ENCODE measurements at regions not wholly inside any gene's neighbourhood (a gene's known extent, or its start where the extent isn't known, plus 50 kb on each side); places are given as distances from the start of the nearest gene placed in this dataset.

- Histone ChIP-seq H3K9ac (no peak overlapping the region), H3K79me2 (ENCODE audit: insufficient read depth) (no peaks in the 10 kb centered on the region), H3K4me1 (ENCODE audit: control insufficient read depth in 1 of 2, insufficient read depth in 2 of 2, low read depth in 1 of 2, low read length in 1 of 2) (peaks cover 0 to 13% of the 10 kb centered on the region in 2 experiments; a peak in 1 of 4 replicates), H4K20me1 (ENCODE audit: insufficient read depth) (no peaks in the 10 kb centered on the region), H3K27me3 (ENCODE audit: insufficient read depth) (no peaks in the 10 kb centered on the region), H3K4me2 (no peak overlapping the region), H3K9me3 (peaks cover 9% of the 10 kb centered on the region; the same call in 1 of the 2 replicates), H3F3A (replicated peaks; ENCODE audit: insufficient read depth) (peaks cover 10% of the 10 kb centered on the region), H2AFZ (ENCODE audit: low read depth) (no peak overlapping the region), H3K9me2 (no peaks in the 10 kb centered on the region), H3K36me3 (replicated peaks in 1 of 2; ENCODE audit: control insufficient read depth in 1 of 2, insufficient read depth in 2 of 2, low read length in 1 of 2) (no peaks in the 10 kb centered on the region), H3K4me3 (ENCODE audit: low read depth in 2 of 2, low read length in 1 of 2) (no peak overlapping the region), H3K27ac (ENCODE audit: low read depth in 2 of 2, low read length in 1 of 2) (no peak overlapping the region)
- ChIA-PET CTCF (no interaction called here), POLR2A (no interaction called here)
- DNase-seq, result no peak
- 87% methylated on average over 3 of the region's 3 CpGs for WGBS (ENCODE audit: low lambda C conversion rate)
- TF ChIP-seq GABPA (IDR thresholded peaks at IDR 0.05; ENCODE audit: low read depth), result no peak
- TF ChIP-seq SIN3A (IDR thresholded peaks at IDR 0.05; ENCODE audit: borderline replicate concordance, low read depth, low read length), result no peak
- no peak for TF ChIP-seq IRF3 (IDR thresholded peaks at IDR 0.05; ENCODE audit: low read depth, low read length)
- TF ChIP-seq ZBTB33 (IDR thresholded peaks at IDR 0.05; ENCODE audit: borderline replicate concordance, low read depth), result no peak
- TF ChIP-seq RXRA (IDR thresholded peaks at IDR 0.05; ENCODE audit: borderline replicate concordance, low read depth), result no peak
- no peak for TF ChIP-seq NFIC (IDR thresholded peaks at IDR 0.05; ENCODE audit: borderline replicate concordance)
- TF ChIP-seq ELF1 (IDR thresholded peaks at IDR 0.05), result no peak
- TF ChIP-seq MXI1 (IDR thresholded peaks at IDR 0.05; ENCODE audit: low read depth, low read length), result no peak
- no peak for TF ChIP-seq GATA2 (CRISPR knock-in tag; IDR thresholded peaks at IDR 0.05)
- TF ChIP-seq TAF1 (IDR thresholded peaks at IDR 0.05; ENCODE audit: borderline replicate concordance, low read depth, low read length), result no peak
- TF ChIP-seq TCF12 (IDR thresholded peaks at IDR 0.05), result no peak
- no peak for TF ChIP-seq SMC3 (IDR thresholded peaks at IDR 0.05; ENCODE audit: low read depth, low read length)
- no peak for TF ChIP-seq FOXM1 (IDR thresholded peaks at IDR 0.05; ENCODE audit: low read depth)
Measured at GRCh38 chr11:69360606-69361005, 66.7 kb downstream of the MYEOV start.

DNA sequence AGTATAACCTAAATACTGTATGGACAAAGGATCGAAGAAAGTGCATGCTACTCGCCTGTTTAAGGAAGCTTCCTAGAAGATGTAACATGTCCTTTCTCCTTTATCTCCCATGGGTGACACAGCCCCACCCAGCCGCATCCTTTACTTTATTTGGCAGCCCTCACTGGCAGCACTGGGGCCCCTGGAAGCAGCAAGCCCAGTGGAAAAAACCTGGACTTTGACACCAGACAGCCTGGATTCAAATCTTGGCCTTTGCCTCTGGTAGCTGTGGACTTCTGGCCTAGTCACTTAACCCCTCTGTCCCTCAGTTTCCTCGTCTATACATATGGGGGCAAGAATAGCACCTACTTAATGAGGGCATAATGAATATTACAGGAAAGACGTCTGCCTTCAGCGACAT is 67.1 kb downstream of the MYEOV start:
- Histone ChIP-seq H3K27me3 (ENCODE audit: insufficient read depth) (no peaks in the 10 kb centered on the region), H3K4me2 (no peak overlapping the region), H4K20me1 (ENCODE audit: insufficient read depth) (no peaks in the 10 kb centered on the region), H3K9me3 (peaks cover 9% of the 10 kb centered on the region; the same call in 1 of the 2 replicates), H3K36me3 (replicated peaks in 1 of 2; ENCODE audit: control insufficient read depth in 1 of 2, insufficient read depth in 2 of 2, low read length in 1 of 2) (no peaks in the 10 kb centered on the region), H3K79me2 (ENCODE audit: insufficient read depth) (no peaks in the 10 kb centered on the region), H2AFZ (ENCODE audit: low read depth) (no peak overlapping the region), H3K4me1 (ENCODE audit: control insufficient read depth in 1 of 2, insufficient read depth in 2 of 2, low read depth in 1 of 2, low read length in 1 of 2) (peaks cover 0 to 13% of the 10 kb centered on the region in 2 experiments; a peak in 1 of 4 replicates), H3K27ac (ENCODE audit: low read depth in 2 of 2, low read length in 1 of 2) (no peak overlapping the region), H3K9me2 (no peaks in the 10 kb centered on the region), H3K4me3 (ENCODE audit: low read depth in 2 of 2, low read length in 1 of 2) (no peak overlapping the region), H3F3A (replicated peaks; ENCODE audit: insufficient read depth) (peaks cover 10% of the 10 kb centered on the region), H3K9ac (no peak overlapping the region)
- CTCF ChIA-PET, result no interaction called here
- DNase-seq, result no peak
- 94% methylated on average over 6 of the region's 6 CpGs for WGBS (ENCODE audit: low lambda C conversion rate)
- POLR2A ChIA-PET, result no interaction called here
- TF ChIP-seq ZBTB33 (IDR thresholded peaks at IDR 0.05; ENCODE audit: borderline replicate concordance, low read depth), result no peak
- no peak for TF ChIP-seq RCOR1 (IDR thresholded peaks at IDR 0.05; ENCODE audit: low read length)
- no peak for TF ChIP-seq SIN3A (IDR thresholded peaks at IDR 0.05; ENCODE audit: borderline replicate concordance, low read depth, low read length)
- TF ChIP-seq EP300 (IDR thresholded peaks at IDR 0.05; ENCODE audit: borderline replicate concordance in 1 of 2, low read depth in 1 of 2, low read length in 1 of 2), result no peak
- TF ChIP-seq, protein P1, sequence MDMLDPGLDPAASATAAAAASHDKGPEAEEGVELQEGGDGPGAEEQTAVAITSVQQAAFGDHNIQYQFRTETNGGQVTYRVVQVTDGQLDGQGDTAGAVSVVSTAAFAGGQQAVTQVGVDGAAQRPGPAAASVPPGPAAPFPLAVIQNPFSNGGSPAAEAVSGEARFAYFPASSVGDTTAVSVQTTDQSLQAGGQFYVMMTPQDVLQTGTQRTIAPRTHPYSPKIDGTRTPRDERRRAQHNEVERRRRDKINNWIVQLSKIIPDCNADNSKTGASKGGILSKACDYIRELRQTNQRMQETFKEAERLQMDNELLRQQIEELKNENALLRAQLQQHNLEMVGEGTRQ (IDR thresholded peaks at IDR 0.05; ENCODE audit: borderline replicate concordance, low read depth, low read length), result no peak
- TF ChIP-seq, protein P2, sequence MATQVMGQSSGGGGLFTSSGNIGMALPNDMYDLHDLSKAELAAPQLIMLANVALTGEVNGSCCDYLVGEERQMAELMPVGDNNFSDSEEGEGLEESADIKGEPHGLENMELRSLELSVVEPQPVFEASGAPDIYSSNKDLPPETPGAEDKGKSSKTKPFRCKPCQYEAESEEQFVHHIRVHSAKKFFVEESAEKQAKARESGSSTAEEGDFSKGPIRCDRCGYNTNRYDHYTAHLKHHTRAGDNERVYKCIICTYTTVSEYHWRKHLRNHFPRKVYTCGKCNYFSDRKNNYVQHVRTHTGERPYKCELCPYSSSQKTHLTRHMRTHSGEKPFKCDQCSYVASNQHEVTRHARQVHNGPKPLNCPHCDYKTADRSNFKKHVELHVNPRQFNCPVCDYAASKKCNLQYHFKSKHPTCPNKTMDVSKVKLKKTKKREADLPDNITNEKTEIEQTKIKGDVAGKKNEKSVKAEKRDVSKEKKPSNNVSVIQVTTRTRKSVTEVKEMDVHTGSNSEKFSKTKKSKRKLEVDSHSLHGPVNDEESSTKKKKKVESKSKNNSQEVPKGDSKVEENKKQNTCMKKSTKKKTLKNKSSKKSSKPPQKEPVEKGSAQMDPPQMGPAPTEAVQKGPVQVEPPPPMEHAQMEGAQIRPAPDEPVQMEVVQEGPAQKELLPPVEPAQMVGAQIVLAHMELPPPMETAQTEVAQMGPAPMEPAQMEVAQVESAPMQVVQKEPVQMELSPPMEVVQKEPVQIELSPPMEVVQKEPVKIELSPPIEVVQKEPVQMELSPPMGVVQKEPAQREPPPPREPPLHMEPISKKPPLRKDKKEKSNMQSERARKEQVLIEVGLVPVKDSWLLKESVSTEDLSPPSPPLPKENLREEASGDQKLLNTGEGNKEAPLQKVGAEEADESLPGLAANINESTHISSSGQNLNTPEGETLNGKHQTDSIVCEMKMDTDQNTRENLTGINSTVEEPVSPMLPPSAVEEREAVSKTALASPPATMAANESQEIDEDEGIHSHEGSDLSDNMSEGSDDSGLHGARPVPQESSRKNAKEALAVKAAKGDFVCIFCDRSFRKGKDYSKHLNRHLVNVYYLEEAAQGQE (IDR thresholded peaks at IDR 0.05; ENCODE audit: low read depth, low read length), result no peak
- TF ChIP-seq RFX5 (IDR thresholded peaks at IDR 0.05; ENCODE audit: low read length), result no peak
